NCI-H446 (cell line): ENCODE measurements at regions not wholly inside any gene's neighbourhood (a gene's known extent, or its start where the extent isn't known, plus 50 kb on each side); places are given as distances from the start of the nearest gene placed in this dataset.

Experiments
- DNase-seq, 2 experiments: peaks; one replicate each; lab custom pipeline; 2025; lab: John Stamatoyannopoulos, UW

DNA sequence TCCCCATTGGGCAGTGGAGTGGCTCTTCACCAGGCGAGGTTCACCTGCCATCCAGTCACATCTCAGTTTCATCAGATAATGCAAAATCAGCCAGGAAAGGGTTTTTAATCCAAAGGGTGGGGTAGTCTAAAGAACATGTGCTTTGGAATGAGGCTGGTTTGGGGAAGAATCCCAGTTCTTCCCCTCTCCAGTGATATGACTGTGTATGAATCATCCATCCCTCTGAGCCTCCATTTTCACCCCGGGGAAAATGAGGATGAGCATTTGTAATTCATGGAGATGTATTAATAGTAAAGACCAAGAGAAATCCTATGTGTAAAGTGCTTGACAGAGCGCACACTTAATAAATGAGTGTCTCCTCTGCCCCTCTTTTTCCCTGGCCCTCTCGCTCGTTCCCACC is 215.1 kb upstream of the FGGY start:
- DNase-seq = no peak

DNA sequence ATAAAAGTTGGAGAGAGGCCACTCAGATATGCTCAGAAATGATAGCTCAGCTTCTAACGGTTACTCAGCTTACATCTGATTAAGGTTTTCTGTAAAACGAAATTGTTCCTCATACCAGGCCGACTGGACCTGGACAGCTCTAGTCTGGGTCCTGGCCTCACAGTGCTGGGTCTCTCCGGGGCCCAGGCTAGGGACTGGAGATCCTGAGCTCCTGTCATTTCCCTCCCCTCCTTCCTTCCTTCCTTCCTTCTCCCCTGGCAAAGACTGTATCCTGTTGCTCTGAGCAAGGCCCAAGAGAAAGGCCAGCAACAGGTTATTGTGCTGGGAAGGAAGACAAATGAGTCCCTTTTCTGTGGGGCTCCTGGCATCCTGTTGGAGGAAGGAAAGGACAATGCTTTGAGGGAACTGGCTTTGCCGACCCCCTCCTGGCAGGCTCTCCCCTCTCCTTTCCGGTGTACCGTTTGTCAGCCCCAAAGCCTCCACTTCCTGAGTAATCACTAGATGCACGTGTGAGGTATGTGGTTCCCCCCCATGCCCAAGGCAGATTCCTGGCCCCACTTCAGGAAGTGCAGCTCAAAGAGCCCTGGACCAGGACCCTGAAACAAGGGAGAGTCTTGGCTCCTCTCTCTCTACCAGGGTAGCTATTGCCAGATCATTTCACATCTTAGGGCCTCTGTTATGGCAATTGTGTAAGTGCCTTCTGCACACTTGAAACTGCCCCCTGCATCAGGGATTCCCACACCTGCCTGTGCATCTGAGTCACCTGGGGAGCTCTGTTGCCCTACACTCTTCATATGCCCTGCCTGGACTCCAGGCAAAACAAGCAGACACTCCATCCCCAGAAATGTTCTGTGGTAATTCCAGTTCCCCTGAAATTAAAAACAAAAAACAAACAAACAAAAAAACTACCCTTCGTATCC is 212.7 kb upstream of the FGGY start:
- DNase-seq = no peak

DNA sequence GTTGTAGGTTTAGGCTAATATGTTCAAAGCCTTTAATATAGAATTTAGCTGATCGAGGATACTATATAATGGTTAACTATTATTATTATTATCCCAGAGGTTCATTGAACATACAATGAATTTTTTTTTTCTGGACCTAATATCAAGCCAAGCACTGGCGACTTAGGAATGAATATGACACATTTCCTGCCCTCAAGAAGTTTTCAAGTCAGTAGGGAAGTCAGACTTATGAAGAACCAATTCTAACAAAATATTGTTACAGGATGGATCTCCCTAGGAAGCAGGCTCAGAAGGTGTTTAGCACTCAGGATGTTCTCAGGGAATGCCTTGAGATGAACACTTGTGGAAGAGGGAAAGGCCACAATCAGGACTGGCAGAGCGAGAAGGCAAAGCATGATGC is 211.8 kb upstream of the FGGY start:
- no peak for DNase-seq

DNA sequence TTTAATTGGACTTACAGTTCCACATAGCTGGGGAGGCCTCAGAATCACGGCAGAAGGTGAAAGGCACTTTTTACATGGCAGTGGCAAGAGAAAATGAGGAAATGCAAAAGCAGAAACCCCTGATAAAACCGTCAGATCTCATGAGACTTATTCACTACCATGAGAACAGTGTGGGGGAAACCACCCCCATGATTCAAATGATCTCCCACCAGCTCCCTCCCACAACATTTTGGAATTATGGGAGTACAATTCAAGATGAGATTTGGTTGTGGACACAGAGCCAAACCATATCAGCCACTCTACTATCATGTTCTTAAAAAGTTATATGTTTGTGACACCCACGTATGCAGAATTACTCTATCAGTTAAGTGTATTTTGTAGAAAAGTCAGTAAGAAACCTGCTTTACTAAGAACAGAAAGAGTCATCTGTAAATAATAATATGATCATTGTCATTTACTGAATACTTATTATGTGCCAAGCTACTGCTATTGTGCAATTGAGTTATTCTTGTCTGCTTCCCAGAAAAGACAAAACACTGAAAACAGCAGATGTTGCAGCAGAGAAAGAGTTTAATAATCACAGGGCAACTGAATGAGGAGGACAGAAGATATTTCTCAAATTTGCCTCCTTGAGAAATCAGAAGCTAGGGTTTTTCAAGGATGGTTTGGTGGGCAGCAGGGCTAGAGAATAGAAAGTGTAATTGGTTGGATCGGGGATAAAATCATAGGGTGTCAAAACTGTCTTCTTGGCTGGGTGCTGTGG is 207.7 kb upstream of the FGGY start:
- no peak for DNase-seq

DNA sequence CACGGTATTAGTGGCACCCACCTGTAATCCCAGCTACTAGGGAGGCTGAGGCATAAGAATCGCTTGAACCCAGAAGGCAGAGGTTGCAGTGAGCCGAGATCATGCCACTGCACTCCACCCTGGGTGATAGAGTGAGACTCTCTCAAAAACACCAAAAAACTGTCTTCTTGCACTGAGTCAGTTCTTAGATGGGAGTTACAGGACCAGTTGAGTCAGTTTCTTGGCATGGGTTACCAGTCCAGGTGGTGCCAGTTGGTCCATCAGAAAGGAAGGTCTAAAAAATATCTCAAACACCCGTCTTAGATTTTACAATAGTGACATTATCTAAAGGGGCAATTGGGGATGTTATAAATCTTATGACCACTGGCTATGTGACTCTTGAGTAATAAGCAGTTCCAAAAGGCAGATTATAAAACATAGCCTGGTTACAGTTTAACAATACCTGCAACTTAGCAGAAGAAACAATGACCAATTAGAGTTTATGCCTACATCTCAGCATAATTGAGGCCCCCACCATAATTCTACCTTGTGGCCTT is 206.9 kb upstream of the FGGY start:
- DNase-seq = no peak

DNA sequence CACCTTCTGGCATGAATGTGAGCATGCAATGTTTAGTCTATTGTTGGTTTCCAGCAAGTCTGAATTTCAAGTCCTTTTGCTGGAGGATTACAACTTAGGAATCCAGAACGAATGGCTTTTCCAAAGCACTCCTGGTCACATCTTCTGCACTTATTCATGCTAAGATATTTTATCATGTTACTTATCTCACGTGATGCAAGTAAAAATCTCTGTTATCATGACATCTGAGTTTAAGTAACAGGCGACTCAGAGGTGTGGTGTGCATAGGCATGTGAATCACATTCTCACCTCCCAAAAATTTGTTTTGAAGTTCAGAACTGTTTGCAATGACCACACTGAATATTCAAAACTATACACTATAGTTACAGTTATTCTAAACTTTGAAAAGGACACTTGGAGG is 204.8 kb upstream of the FGGY start:
- no peak for DNase-seq

DNA sequence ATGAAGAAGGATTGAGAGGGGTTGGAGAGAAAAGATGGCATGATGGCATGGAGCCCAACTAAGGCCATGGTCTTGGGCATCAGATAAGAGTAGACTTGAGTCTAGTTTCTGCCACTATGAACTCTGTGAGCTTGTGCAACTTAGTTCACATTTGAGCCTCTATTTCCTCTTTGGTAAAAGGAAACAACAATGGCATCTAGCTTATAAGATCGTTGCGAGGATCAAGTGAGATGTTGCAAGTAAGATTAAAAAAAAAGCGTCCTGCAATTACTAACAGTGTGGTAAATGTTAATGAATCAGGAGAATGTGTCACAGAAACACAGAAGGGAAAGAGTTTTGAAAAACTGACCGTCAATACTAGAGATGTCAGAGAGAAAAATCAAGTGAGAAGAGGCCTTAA is 202.9 kb upstream of the FGGY start:
- no peak for DNase-seq

DNA sequence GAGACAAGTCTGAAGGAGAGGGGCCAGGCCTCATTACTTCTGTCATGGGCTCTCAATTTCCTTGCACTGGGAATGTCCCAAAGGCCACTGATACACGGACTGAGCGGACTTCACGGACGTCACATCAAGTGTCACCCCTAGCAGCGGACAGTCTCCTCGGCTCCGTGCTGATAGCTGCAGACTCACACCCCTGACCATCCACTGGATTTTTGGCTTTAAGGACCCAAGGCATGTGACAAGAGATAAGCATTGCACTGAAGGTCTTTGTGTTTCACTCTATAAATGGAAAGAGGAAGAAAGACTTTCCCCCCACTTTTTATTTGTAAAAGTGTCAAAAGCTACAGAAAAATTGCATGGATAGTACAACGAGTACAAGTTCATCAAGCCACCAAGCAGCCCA is 200.4 kb upstream of the FGGY start:
- DNase-seq = no peak

DNA sequence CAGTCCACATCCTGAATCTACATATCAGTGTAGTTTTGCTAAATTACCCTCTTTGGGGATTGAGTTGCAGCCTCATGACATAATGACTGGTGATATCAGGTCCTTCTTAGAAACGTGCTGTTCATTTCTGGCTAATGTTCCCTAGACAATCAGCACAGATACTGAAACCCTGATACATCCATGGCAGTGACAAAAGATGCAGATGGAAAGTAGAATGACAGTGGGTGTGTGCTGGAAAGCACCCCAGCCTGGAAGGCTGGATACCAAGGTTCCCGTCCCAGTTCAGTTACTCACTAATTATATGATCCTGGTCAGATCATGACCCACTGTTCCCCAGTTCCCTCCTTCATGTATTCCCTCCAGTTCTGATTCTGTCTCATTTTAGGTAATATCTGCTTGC is 198.2 kb upstream of the FGGY start:
- DNase-seq = no peak

DNA sequence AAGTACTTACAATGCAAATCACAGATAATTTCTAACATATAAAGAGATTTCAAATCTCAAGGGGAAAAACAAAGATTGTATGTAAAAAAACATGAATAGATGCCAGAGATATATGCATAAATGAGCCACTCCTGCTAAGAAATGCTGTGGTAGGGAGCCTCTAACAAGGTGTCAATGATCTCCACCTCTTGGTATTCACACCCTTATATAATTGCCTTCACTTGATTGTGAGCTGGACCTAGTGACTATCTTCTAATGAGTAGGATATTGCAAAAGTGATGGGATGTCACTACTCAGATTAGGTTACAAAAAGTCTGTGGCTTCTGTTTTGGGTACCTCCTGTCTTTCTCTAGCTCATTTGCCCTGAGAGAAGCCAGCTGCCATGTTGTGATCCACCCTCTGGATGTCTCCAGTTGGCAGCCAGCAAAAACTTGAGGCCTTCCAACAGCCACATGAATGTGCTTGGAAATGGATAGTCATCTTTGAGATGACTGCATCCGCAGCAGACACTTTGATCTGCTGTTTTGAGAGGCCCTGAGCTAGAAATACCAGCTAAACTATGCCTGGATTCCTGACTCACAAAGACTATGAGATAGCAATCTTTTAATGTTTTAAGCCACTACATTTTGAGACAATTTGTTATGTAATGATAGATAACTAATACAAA is 196.1 kb upstream of the FGGY start:
- no peak for DNase-seq

DNA sequence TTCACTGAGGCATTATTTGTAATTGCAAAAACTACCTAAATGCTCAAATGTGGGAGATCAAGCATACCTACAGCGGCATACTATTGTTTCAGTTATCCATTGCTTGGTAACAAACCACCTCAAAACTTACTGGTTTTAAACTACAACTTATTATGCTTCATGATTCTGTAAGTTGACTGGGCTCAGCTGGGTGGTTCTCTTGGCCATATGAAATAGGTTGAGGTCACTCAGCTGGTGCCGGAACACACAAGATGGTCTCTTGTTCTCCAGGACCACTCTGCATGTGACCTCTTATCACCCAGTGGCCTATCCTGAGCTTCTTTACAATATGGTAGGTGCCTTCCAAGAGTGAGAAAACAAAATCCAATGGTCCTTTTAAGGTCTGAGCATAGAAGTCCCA is 195.4 kb upstream of the FGGY start:
- DNase-seq = no peak

DNA sequence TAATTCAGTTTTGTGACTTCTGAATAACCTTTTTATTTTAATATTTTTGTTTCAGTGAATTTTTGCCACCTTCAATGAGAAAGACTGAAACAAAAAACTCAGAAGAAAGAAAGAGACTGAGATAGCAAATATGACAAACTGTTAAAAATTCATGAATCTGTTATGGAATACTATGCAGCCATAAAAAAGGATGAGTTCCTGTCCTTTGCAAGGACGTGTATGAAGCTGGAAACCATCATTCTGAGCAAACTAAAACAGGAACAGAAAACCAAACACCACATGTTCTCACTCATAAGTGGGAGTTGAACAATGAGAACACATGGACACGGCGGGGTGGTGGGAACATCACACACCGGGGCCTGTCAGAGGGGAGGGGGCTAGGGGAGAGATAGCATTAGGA is 193.4 kb upstream of the FGGY start:
- no peak for DNase-seq

DNA sequence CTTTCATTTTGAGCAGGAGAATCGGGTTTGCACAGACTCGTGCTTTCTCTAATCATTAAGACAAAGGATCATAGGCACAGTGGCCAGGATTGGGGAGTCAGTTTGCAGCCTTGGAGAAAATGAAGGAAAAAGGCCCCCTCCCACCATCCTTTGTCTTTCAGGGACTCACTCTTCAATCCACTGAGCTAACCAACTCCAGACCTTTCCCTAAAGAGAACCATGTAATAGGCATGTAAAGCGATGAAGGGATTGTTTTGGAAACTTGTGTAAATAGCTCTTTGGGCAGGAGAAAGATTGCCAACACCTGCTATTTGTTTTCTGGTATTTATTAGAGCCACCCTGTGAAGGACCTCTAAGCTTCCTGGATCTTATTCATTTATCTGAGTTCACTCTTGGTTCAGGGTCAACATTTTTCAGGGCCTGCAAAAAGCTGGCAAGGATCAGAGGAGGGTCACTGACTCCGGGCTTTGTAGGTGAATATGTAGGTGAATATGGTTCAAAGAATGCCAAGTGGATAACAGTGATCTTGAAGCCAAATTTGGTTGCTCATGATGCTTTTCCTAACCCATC is 192.6 kb upstream of the FGGY start:
- no peak for DNase-seq

DNA sequence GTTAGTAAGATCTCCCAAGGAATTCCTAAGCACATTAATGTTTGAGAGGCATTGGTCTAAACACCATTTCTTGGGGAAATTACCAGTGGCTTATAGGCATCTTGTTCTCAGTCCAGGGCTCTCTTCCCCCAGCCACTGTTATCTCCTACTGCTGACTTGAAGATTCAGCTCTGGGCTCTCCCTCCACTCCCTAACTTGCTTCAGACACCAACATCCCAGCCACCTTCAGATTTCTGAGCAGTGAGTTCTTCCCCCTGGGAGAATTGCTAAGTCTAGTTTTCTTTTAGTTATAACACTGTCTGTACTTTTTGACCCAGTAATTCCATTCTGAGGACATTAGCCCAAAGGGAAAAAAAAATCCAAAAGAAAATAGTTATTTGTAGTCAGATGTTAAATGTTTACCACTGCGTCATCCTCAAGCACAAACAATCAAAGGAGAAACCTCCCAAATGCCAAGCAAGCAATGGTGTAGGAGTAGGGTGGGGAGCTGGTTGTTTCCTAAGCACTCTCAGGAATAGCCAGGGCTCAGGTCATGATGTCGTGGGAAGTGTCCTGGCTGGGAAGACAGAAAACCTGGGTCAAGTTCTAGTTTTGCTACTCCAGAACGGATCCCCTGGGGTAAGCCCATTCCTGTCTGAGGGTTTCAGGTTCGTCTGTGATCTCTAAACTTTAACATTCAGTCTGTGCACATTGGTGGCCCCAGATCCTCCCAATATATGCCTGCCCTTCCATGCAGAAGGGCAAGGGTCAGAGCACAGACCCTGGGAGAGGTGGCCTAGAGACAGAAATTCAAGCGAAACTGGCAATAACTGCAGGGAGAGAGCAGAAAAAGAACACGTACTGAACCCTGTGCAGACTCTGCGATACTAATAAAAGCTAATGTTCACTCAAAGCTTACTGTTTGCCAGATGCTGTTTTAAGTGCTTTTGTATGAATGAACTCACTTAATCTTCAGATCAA is 191.1 kb upstream of the FGGY start:
- DNase-seq = no peak

DNA sequence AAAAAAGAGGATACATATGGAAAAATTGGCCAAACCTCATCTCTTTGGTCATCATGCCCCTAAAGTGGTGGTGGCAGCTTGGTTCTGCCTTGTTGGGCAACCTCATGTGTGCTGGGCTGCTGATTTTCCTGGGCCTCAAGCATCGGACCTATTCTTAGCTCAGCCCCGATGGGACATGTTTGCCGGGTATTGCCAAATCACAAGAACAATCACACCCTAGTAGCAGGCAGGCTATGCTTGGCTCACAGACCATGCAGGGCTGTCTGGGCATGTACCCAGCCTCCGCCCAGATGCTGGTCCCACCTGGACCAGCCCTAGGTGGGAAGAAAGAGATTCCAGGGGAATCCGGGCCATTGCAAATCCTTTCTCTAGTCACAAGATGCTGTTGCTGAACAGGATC is 189.4 kb upstream of the FGGY start:
- peak; percentile 48 to 90 for DNase-seq

DNA sequence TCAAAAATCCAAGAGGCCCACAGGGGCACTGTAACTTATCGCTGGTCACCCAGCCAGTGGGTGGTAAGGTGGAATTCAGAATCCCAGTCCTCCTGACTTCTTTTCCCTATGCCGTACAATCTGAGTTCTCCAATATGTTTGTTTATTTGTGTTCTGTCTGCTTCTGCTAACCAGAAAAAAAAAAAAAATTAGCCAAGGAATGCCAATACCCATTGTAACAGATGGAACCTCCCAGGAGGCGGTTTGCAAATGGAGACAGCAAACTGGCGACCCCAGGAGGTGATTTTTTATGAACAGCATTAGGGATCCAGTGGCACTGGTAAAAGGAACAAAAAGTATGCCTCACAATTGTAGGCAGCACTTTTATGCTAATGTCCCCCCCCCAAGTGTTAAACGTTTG is 189.0 kb upstream of the FGGY start:
- peak; percentile 34 to 88 for DNase-seq

DNA sequence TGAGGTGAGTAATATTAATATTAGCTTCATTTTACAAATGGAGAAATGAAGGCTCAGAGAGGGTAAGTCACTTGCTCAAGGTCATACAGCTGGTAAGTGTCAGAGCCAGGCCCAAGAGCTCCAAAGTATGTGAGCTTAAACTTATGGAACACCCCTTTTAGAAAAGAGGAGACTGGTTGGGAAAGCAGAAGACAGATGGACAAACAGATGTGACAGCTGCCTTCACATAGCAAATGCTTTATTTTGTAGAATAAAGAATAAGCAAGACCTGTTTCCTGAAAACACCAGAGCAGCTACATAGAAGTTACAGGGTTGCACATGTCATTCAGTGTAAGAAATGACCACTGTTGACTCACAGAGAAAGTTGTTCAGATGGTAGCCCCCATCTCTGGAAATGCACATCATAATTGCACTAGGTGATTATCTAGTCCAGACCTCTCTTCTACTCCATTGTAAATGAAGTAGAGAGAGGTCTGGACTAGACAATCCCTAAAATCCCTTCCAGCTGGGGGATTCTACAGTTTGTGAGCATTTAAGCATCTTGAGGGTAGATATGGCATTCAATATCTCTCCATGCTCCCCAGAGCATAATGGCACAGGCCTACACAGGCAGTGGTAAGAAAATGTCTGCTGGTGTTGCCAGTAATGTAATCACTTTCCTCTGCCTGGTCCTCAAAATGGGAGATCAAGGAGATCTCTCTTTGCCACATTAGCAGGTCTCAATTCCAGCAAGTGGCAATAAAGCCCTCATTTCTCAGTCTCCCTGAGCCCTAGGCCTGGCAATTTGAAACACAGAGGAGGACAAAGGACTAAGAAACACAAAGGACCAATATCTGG is 188.2 kb upstream of the FGGY start:
- DNase-seq = peak in 1 of 2 experiments; percentile 21

DNA sequence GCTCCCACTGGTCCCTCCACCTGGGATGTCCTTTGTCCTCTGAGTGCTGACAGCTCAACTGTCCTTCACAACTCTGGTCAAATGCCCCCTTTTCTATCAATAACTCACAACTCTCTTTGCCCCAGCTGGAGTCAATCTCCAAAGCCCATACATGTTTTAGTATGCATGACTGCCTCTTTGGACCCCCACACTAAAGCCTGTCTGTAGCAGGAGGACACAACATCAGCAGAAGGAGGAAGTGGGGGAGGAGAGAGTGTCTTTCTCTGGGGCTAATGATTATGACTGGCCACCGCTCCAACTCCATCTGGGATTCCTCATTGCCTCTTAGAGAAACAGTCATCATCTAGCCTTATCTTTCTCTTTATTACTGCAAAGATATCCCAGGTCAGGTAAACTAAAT is 186.6 kb upstream of the FGGY start:
- DNase-seq = no peak

DNA sequence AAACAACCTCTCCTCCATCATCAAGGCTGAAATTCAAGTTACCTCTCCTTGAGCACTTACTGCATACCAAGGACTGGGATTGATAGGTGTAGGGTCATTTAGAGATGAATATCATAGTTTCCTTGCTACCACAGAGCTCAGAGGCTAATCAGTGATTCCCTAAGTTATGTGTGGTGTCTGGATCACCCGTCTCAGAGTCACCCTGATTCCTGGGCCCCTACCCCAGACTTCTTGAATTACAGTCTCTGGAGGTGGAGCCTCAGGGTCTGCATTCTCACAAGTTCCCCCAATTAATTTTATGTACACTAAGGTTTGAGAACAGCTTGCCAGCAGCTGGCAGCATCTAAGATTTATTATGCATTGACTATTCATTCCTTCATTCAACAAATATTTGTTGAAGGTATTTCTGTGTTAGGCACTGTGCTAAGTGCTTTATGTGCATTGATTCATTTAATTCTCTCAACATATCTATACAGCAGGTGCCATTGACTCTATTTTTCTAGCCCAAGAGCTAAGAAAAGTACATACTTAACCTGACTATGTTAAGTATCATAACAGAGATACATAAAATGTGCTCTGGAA is 182.9 kb upstream of the FGGY start:
- no peak for DNase-seq

DNA sequence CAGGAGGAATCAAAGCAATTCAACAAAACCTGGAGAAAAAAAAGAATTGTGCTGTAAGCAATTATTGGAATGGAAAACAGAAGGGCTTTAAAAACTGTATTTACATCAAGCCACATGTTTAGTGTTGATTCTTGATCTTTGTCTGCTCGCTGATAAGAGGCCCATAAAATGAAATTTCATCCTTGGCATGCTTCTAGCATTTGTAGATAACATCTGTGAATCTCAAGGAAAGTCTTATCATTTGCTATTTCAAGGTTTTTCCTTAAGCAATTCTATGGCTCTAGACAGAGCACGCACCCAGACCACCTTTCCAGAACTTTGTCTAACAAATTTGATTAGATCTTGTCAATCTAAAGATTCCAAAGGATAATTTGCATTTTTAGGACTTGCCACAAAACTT is 181.0 kb upstream of the FGGY start:
- no peak for DNase-seq
